Endodermal cell (in vitro differentiated cells): ENCODE measurements at regions not wholly inside any gene's neighbourhood (a gene's known extent, or its start where the extent isn't known, plus 50 kb on each side); places are given as distances from the start of the nearest gene placed in this dataset.

ENCODE experiments used
- DNase-seq: peaks from one replicate; pipeline ENCODE4 v3.0.0-alpha.2; 2017
- H3K27ac ChIP-seq: 2 replicates; pipeline ENCODE4 v1.5.1; 2013; ENCODE audit warnings: mild to moderate bottlenecking, low read depth, low read length, moderate library complexity
- H3K27me3 ChIP-seq: 2 replicates; pipeline ENCODE4 v1.6.1; 2013; ENCODE audit warnings: mild to moderate bottlenecking, low read length, moderate library complexity; ENCODE audit not compliant: insufficient read depth, control insufficient read depth, poor library complexity, severe bottlenecking
- H3K36me3 ChIP-seq: 2 replicates; pipeline ENCODE4 v1.7.0; 2013; ENCODE audit warnings: mild to moderate bottlenecking, low read length, moderate library complexity; ENCODE audit not compliant: control insufficient read depth, insufficient read depth
- H3K4me1 ChIP-seq: one replicate; pipeline ENCODE4 v1.7.0; 2013; ENCODE audit warnings: low read length; ENCODE audit not compliant: control insufficient read depth, insufficient read depth
- H3K4me3 ChIP-seq: 2 replicates; pipeline ENCODE4 v1.5.1; 2013; ENCODE audit warnings: mild to moderate bottlenecking, low read length, moderate library complexity
- H3K9ac ChIP-seq: 2 replicates; pipeline ENCODE4 v1.6.1; 2013; ENCODE audit warnings: mild to moderate bottlenecking, low read length, moderate library complexity; ENCODE audit not compliant: poor library complexity, severe bottlenecking; ENCODE audit errors: extremely low read depth
- H3K9me3 ChIP-seq: 2 replicates; pipeline ENCODE4 v1.6.1; 2013; ENCODE audit warnings: mild to moderate bottlenecking, low read length, moderate library complexity; ENCODE audit not compliant: control insufficient read depth
- H3K27ac Mint-ChIP-seq: 2 replicates; pipeline ENCODE4 v1.8.0; 2020; ENCODE audit warnings: mixed read lengths
- H3K27me3 Mint-ChIP-seq: 2 replicates; pipeline ENCODE4 v1.8.0; 2021; ENCODE audit warnings: mild to moderate bottlenecking, mixed read lengths; ENCODE audit not compliant: insufficient read depth
- H3K36me3 Mint-ChIP-seq: 2 replicates; pipeline ENCODE4 v1.8.0; 2020; ENCODE audit warnings: low read depth, mixed read lengths
- H3K4me1 Mint-ChIP-seq: 2 replicates; pipeline ENCODE4 v1.8.0; 2020; ENCODE audit warnings: mixed read lengths
- H3K4me3 Mint-ChIP-seq: 2 replicates; pipeline ENCODE4 v1.8.0; 2020; ENCODE audit warnings: mild to moderate bottlenecking, moderate library complexity, mixed read lengths
- H3K9me3 Mint-ChIP-seq: 2 replicates; pipeline ENCODE4 v1.8.0; 2020; ENCODE audit warnings: mild to moderate bottlenecking, mixed read lengths
- WGBS, 2 experiments: methylation state at CpG; one replicate each; pipeline versions ENCODE4 v1.1.5 to v1.1.7; 2013; ENCODE audit warnings: missing lambda C conversion rate in 2 of 2, mixed read lengths in 1 of 2; ENCODE audit not compliant: insufficient coverage in 1 of 2, insufficient read length in 1 of 2; 5-methylcytosine and 5-hydroxymethylcytosine counted together
- TF ChIP-seq, protein P1 (sequence below): fragments of 200-600 bp; sonication (generic); conservative IDR thresholded peaks from 2 replicates; pipeline ENCODE4 v1.5.0; 2021; ENCODE audit warnings: antibody characterized with exemption, mild to moderate bottlenecking

DNA sequence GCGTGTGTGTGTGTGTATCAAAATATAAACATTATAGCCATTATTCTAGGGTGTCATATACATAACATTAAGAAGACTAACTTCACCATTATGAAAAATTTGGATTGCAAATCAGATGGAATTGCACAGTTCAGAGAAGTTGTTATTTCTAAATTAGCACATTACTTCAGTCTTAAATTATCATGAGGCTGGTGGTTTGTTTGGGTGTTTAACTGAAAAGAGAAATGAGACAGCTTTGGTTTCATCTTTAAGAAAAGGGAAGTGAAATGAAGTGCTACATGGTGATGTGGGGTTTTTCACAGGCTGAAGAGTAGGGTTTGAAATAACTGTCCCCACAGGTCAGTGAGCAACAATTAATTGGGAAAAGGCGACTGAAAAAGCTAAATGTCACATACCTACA lies 161.2 kb upstream of the XIRP2 start:
- H3K27me3 ChIP-seq: no peaks in the 10 kb centered on the region
- WGBS, 2 experiments: 80% methylated on average over 1 of the region's 2 CpGs; no CpG with 5 or more reads in 1 of the 2 experiments
- H3K36me3 ChIP-seq: no peaks in the 10 kb centered on the region
- DNase-seq: no peak
- no peaks in the 10 kb centered on the region for H3K4me1 ChIP-seq
- no peak overlapping the region for H3K27ac Mint-ChIP-seq
- TF ChIP-seq, protein P1, sequence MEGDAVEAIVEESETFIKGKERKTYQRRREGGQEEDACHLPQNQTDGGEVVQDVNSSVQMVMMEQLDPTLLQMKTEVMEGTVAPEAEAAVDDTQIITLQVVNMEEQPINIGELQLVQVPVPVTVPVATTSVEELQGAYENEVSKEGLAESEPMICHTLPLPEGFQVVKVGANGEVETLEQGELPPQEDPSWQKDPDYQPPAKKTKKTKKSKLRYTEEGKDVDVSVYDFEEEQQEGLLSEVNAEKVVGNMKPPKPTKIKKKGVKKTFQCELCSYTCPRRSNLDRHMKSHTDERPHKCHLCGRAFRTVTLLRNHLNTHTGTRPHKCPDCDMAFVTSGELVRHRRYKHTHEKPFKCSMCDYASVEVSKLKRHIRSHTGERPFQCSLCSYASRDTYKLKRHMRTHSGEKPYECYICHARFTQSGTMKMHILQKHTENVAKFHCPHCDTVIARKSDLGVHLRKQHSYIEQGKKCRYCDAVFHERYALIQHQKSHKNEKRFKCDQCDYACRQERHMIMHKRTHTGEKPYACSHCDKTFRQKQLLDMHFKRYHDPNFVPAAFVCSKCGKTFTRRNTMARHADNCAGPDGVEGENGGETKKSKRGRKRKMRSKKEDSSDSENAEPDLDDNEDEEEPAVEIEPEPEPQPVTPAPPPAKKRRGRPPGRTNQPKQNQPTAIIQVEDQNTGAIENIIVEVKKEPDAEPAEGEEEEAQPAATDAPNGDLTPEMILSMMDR: no peak
- no peaks in the 10 kb centered on the region for H3K4me1 Mint-ChIP-seq
- peaks cover 17% of the 10 kb centered on the region for H3K9me3 Mint-ChIP-seq
- no peak overlapping the region for H3K4me3 ChIP-seq
- no peak overlapping the region for H3K27ac ChIP-seq
- no peak overlapping the region for H3K4me3 Mint-ChIP-seq
- no peaks in the 10 kb centered on the region for H3K9me3 ChIP-seq
- no peak overlapping the region for H3K9ac ChIP-seq
- H3K36me3 Mint-ChIP-seq: no peaks in the 10 kb centered on the region
- no peaks in the 10 kb centered on the region for H3K27me3 Mint-ChIP-seq

DNA sequence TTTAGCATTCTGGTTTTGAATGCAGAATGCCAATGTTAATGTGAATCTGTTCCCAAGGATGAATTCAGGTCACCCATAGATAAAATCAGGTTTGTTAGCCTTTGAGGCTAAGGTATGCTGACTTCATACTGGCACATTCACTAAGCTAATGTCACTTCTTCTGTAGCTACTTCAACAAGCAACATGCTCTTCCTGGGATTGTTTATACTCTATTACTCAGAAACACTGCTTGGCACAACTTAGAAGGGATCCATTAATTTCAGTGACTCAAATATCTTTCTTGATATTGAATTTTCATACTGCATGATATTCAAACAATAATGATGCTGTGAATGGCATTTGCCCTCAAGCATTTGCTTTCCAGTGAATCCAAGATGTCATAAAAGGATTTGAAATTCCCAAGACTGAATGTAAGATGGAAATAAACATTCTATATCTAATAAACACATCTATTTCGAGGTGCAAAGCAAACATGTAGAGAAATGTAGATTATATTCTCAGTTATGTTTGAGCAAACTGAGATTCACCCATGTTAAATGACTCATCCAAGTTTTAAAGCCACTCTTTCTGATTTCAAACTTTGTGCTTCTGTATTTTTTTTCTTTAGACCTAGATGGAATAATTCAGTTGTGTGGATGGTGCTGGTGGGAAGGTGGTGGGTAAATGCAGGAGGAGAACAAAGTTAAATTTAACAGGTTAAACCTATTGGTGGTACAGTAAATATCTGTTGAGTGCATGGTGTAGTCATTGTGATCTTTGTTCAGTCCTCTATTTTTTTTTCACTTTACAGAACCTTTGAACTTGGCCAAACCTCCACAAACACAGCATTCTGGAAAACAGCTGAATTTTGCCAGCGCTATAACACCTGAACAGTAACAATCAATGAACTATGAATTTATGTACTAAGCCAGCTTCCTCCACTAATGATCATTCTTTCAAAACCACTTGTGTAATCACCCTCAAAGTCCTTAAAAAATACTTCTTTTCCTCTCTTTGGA lies 162.1 kb upstream of the XIRP2 start:
- Histone ChIP-seq H3K9me3 (no peaks in the 10 kb centered on the region), H3K27me3 (no peaks in the 10 kb centered on the region), H3K36me3 (no peaks in the 10 kb centered on the region), H3K4me1 (no peaks in the 10 kb centered on the region), H3K9ac (no peak overlapping the region), H3K27ac (no peak overlapping the region), H3K4me3 (no peak overlapping the region)
- Mint-ChIP-seq H3K9me3 (peaks cover 23% of the 10 kb centered on the region), H3K27ac (no peak overlapping the region), H3K4me1 (no peaks in the 10 kb centered on the region), H3K4me3 (no peak overlapping the region), H3K36me3 (no peaks in the 10 kb centered on the region), H3K27me3 (no peaks in the 10 kb centered on the region)
- TF ChIP-seq, protein P1: no peak
- WGBS, 2 experiments: 91 to 100% methylated on average over 1 of the region's 2 CpGs
- no peak for DNase-seq

- Mint-ChIP-seq H3K27me3 (no peaks in the 10 kb centered on the region), H3K4me3 (no peak overlapping the region), H3K36me3 (no peaks in the 10 kb centered on the region), H3K9me3 (peaks cover 13% of the 10 kb centered on the region), H3K27ac (no peak overlapping the region), H3K4me1 (no peaks in the 10 kb centered on the region)
- no peak overlapping the region for H3K27ac ChIP-seq
- DNase-seq: no peak
- H3K36me3 ChIP-seq: no peaks in the 10 kb centered on the region
- H3K27me3 ChIP-seq: no peaks in the 10 kb centered on the region
- H3K9ac ChIP-seq: no peak overlapping the region
- no peaks in the 10 kb centered on the region for H3K4me1 ChIP-seq
- no peak overlapping the region for H3K4me3 ChIP-seq
- H3K9me3 ChIP-seq: no peaks in the 10 kb centered on the region
- TF ChIP-seq, protein P1: no peak
Measured at GRCh38 chr2:166716968-166717367, 171.3 kb upstream of the XIRP2 start.
